GM12891 (cell line): ENCODE measurements at regions not wholly inside any gene's neighbourhood (a gene's known extent, or its start where the extent isn't known, plus 50 kb on each side); places are given as distances from the start of the nearest gene placed in this dataset.

Source experiments
- POLR2A ChIP-seq: IDR thresholded peaks from 2 replicates; pipeline ENCODE4 v1.6.1; 2011; ENCODE audit warnings: low read depth, low read length, control low read depth
- POLR2AphosphoS5 ChIP-seq: IDR thresholded peaks from 2 replicates; pipeline ENCODE4 v1.6.1; 2011; ENCODE audit warnings: low read depth, low read length, control low read depth
- POU2F2 ChIP-seq: IDR thresholded peaks from 2 replicates; pipeline ENCODE4 v1.6.1; 2011; ENCODE audit warnings: low read depth, mild to moderate bottlenecking, control low read depth, low read length, moderate library complexity
- TAF1 ChIP-seq: IDR thresholded peaks from 2 replicates; pipeline ENCODE4 v1.6.1; 2011; ENCODE audit warnings: low read depth, low read length, control low read depth

- TF ChIP-seq POLR2AphosphoS5 (no peak), TAF1 (no peak), POLR2A (no peak), POU2F2 (no peak)
Measured at GRCh38 chr17:43327834-43328420, 70.9 kb upstream of the ARL4D start.
